HL-60/S4 (cell line): ENCODE measurements at regions not wholly inside any gene's neighbourhood (a gene's known extent, or its start where the extent isn't known, plus 50 kb on each side); places are given as distances from the start of the nearest gene placed in this dataset.
"Not testable (repeated sequence)": the region's sequence is repeated elsewhere in the genome, so short reads cannot be mapped to it uniquely, and the experiment has no call there.

Experiments
- in situ Hi-C: fragments of 300-500 bp; cut with MboI; formaldehyde crosslinking; loops from 2 replicates; pipeline ENCODE4 v1.14.3; 2022; ENCODE audit warnings: low sequenced_read_pairs

- in situ Hi-C loops, result no loop called here
Observed at GRCh38 chr2:21194147-21194546, 70.4 kb downstream of the TDRD15 start.

DNA sequence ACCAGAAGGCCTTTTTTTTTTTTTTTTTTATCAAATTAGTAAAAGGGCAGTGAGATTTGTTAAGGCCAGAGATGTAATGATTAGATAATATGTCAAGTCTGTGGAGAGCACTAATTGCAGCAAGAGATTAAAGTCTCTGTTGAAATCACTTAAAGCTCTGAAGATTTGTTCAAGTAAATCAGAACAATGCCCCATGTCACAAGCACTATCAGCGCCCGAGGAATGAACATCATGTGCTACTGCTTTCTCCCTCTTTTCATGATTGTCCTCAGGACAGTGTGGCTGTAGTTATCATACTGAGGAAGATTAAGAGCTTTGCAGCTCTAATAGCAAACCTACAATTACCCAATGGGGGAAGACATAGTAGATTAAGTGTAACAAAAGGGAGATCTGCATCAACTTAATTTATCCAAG is 71.1 kb downstream of the TDRD15 start:
- in situ Hi-C loops, result no loop called here

- in situ Hi-C loops, result no loop called here
Observed at GRCh38 chr2:21195326-21195725, 71.6 kb downstream of the TDRD15 start.

DNA sequence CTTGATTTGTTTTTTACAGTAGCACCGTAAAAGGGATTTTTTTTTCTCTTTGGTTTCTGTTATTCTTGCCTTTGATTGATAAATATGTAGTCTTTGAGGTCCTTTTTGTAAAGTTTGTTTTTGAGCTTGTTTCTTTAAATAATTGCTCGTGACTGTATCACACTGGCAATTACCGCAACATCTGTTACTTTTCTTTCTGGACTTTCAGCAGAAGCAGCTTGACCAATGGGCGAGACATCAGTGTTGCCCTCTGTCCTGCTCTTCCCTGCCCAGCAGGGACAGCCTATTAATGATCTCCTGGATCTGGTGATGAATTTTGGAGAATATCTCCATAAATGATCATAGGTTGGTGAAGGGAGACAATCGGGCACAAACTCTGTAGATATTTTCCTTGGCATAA is 74.9 kb downstream of the TDRD15 start:
- in situ Hi-C loops, result no loop called here

DNA sequence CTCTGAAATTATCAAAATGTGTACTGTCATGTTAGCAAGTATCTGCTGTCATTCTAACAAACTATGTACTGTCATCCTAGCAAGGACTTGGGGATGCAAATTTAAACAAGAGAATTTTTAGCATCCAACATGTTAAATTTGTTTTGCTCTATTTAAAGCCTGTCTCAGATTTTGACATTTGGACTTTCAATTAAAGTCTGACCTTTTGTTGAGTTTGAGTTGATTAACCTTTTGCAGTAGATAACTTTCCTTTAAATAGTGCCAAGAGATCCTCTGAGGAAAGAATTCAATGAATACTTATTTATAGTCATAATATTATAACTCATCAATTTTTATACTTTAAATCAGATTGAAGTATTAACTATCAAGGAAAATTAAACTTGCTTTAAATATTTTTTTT is 80.2 kb downstream of the TDRD15 start:
- in situ Hi-C loops, result no loop called here

GRCh38 chr2:21214085-21214484 is 90.3 kb downstream of the TDRD15 start:
- in situ Hi-C loops, result not testable (repeated sequence)

DNA sequence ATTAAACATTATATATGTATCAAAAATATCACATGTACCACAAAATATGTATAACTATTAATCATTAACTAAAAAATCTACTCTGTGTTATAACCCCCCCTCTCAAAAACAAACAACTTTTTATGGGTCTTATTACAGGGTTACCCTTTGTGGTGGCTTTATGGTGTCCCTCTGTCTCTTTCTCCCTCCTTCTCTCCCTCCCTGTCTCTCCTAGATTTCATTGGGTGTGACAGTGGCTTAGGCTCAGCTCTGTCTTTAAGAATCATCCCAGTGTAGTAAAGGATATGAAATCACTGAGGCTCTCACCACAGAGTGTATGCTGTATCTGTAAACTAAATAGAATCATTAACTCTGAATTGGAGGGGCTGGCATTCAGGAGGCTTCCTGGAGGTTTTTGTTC is 93.7 kb downstream of the TDRD15 start:
- in situ Hi-C loops, result no loop called here

GRCh38 chr2:21220930-21221329 is 97.2 kb downstream of the TDRD15 start:
- in situ Hi-C loops, result no loop called here

- in situ Hi-C loops, result no loop called here
Observed at GRCh38 chr2:21223618-21224017, 99.8 kb downstream of the TDRD15 start.

GRCh38 chr2:21228041-21228895 is 104.5 kb downstream of the TDRD15 start:
- in situ Hi-C loops, result no loop called here

DNA sequence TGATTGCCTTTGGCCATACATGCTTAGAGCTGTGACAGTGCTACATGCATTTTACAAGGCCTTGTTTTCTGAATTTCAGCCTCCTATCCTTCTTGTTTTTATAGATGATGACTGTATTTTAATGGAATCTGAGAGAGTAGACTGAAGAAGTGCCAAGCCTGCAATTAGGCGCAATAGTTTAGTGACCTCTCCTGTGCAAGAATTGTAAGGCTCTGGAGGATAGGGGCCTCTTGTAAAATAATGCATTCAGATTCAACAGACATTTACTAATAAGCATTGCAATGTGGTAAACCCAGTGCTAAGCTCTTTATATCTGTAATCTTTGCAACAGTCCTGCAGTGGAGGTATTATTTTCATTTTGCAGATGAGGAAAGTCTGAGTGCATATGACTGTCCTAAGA is 105.5 kb downstream of the TDRD15 start:
- in situ Hi-C loops, result no loop called here

GRCh38 chr2:21230140-21230539 is 106.4 kb downstream of the TDRD15 start:
- in situ Hi-C loops, result no loop called here

GRCh38 chr2:21231985-21232384 is 108.2 kb downstream of the TDRD15 start:
- in situ Hi-C loops, result no loop called here

DNA sequence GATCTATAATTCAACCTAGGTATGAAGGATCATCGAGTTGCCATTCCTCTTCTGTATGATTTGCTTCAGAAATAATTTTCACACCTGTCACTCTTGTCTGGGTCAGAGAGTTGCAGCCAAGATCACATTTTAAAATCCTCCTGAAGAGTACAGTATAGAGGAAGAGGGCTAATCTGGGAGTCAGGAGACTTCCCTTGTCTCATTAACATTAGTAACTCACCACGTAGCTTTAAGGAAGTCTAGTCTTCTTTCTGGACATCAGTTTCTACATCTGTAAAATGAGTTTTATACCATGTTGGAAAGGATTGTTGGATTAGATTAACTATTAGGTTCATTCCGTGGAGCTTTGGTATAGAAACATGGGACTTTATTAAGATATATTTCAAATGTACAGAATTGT is 109.4 kb downstream of the TDRD15 start:
- in situ Hi-C loops, result no loop called here

GRCh38 chr2:21234001-21234400 is 110.2 kb downstream of the TDRD15 start:
- in situ Hi-C loops, result no loop called here

- in situ Hi-C loops, result no loop called here
Observed at GRCh38 chr2:21234464-21235120, 110.8 kb downstream of the TDRD15 start.

DNA sequence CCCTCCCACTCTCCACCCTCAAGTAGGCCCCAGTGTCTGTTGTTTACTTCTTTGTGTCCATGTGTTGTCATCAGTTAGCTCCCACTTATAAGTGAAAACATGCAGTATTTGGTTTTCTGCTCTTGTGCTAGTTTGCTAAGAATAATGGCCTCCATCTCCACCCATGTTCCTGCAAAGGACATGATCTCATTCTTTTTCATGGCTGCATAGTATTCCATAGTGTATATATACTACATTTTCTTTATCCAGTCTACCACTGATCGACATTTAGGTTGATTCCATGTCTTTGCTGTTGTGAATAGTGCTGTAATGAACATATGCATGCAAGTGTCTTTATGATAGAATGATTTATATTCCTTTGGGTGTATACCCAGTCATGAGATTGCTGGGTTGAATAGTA is 116.0 kb downstream of the TDRD15 start:
- in situ Hi-C loops, result not testable (repeated sequence)

- in situ Hi-C loops, result no loop called here
Observed at GRCh38 chr2:21244161-21244560, 120.4 kb downstream of the TDRD15 start.

DNA sequence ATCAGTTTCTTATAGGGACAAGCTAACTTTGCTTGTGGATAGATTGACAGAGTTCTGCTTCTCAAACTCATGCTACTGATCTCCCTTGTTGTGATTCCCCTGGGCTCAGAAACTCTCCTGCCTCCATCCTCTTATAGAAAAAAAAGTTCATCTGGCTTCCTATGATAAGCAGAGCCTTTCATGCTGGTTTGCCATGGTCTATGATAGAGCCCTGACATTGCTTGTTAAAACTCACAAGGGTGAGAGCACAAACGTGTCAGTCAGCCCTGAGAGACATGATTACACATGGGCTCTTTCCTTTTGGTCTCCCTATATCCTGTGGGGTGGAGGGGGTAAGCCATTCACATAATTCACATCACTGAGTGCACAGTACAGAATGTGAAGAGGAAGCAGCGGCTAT is 121.8 kb downstream of the TDRD15 start:
- in situ Hi-C loops, result no loop called here

DNA sequence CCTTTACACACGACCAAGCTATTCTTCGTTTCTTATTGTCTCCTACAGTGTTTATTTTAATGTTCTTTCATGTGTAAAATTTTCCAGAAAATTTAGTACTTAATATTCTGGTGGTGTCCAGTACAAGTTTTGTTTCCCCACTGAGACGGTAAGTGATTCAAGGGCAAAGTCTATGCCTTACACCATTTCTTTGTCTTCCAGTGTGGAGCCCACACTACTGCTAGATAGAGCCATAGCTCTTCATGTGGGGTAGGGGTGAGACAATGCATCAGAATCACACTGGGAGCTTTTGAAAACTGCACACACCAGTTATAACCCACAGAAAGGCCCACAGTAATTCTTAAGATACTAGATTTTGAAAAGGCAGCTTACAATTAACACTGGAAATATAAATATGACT is 125.6 kb downstream of the TDRD15 start:
- in situ Hi-C loops, result no loop called here

DNA sequence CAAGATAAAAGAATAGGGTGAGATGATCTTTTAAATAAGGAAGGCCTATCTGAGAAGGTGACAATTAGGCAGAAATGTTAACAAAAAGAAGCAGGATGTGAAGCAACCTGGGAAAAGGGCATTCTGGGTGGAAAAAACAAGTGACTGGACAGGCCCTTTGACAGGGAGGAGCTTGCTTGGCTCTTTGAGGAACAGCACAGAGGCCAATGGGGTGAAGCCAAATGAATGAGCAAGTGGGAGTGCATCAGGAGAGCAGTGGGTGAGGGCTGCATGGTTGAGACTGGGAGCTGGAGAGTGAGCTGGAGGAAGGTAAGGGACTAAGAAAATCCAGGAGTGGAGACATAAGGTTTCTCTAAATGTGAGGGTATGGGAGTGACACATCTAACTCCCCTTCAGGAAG is 126.9 kb downstream of the TDRD15 start:
- in situ Hi-C loops, result no loop called here

DNA sequence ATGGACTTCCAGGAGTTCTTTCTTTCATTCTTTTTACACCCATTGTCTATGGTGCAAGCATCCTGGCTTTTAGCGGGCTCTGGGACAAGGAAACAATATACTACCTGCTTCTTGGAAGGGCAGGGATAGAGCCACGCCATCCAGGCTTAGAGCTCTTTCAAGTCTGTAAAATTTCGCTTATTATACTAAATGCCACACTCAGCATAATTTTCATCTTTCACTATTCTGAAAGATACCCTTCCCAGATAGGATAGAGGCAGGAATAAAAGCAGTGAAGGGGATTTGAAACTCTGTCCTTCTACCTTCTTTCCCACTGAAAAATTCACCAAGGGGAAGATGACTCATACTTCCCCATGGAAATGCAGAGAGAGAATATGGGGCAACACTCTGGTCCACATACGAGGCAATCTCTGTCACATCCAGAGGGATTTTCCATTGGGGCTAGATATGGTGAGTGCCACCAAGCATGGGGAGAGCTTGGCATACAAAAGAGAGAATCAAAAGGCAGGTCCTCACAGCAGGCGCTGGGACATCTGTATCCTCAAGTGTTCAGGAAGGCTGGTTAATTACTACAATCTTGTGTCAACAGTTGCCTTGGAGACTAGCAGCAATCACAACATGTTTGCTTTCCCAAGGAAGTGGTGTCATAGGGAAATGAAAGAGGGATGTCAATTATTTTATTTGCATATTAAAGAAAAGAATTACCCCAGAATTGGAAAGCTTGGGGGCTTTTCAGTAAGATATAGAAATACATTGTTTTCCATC is 127.6 kb downstream of the TDRD15 start:
- in situ Hi-C loops, result no loop called here
